ENCODE measurements at regions not wholly inside any gene's neighbourhood (a gene's known extent, or its start where the extent isn't known, plus 50 kb on each side); places are given as distances from the start of the nearest gene placed in this dataset.
"Not testable (repeated sequence)": the region's sequence is repeated elsewhere in the genome, so short reads cannot be mapped to it uniquely, and the experiment has no call there.

- peak; percentile 96 for DNase-seq
Observed at GRCh38 chr4:105060628-105061027, 86.0 kb upstream of the TET2 start.

GRCh38 chr4:105061136-105061696 is 85.5 kb upstream of the TET2 start:
- peak; percentile 77 for DNase-seq

- DNase-seq = peak; percentile 50
Observed at GRCh38 chr4:105061731-105062130, 84.9 kb upstream of the TET2 start.

GRCh38 chr4:105066401-105066800 is 80.3 kb upstream of the TET2 start:
- DNase-seq = no peak

- no peak for DNase-seq
Observed at GRCh38 chr4:105067431-105067830, 79.2 kb upstream of the TET2 start.

GRCh38 chr4:105067946-105068345 is 78.7 kb upstream of the TET2 start:
- no peak for DNase-seq

DNA sequence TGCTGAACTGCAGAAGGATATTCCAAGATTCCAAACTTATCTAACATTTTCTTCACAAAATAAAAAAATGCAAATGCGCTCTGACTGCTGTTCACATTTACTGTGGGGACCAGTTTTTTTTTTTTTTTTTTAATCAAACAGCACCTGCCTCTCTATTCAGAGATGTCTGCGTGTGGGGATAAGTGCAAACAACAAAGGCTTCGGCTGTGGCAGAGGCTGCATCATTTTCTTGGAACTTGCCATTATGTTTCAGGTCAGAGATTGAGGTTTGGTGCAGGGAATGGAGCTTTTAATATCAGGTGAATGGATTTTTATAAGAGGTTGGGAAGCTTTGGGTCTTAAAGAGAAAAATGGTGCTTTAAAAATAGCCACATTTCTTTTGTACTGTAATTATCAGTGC is 78.2 kb upstream of the TET2 start:
- DNase-seq = no peak

DNA sequence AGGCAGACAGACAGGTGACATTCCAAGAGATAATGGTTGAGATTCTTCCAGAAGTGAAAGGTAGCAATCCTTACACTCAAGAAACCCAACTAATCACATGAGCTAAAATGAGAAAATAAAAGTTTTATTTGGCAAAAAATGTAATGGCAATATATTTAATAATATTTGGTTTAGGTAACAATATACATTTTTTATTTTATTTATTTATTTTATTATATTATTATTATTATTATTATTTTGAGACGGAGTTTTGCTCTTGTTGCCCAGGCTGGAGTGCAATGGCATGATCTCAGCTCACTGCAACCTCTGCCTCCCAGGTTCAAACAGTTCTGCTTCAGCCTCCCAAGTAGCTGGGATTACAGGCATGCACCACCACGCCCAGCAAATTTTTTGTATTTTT is 74.6 kb upstream of the TET2 start:
- DNase-seq = not testable (repeated sequence)

DNA sequence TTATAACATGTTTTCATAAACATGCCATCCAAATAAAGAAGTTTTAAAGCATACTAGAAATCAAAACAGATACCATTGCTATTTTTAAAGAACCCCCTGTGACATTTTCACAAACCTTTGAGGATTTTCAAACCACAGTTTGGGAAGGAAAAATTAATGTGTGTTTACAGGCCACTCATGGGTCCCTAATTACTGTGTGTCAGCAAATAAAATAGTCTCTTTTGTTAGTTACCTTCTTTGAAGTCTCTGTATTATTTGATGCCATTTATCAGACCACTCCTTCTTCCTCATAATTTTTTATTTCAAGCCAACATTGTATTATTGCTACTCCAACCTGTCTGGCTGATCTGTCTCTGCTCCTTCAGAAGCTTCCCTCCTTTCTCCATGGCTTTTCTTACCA is 72.6 kb upstream of the TET2 start:
- no peak for DNase-seq

- no peak for DNase-seq
Observed at GRCh38 chr4:105075045-105075444, 71.6 kb upstream of the TET2 start.

GRCh38 chr4:105088110-105088879 is 58.4 kb upstream of the TET2 start:
- DNase-seq = no peak

GRCh38 chr4:105092356-105092755 is 54.3 kb upstream of the TET2 start:
- no peak for DNase-seq

DNA sequence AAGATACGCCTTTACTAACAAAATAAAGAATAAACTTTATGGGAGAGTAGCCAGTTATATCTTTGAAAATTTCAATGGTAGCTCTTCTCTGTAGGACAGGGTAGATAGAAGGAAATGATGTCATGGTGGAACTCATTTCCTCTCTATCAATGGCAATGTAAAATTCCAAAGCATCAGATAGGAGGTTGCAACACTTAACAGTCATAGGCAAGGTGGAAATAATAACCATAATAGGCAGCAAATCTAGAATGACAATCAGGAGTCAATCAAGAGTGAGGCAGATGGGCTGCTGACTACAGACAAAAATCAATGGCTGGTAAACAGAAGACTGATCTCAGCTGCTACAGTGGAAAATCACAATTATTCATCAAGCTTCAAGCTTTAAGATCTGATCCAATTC is 53.9 kb upstream of the TET2 start:
- DNase-seq = no peak

- no peak for DNase-seq
Observed at GRCh38 chr4:105093975-105094374, 52.7 kb upstream of the TET2 start.

All from SIG-M5 (cell line).